Vagina (tissue), 2 donors: ENCODE measurements at regions not wholly inside any gene's neighbourhood (a gene's known extent, or its start where the extent isn't known, plus 50 kb on each side); places are given as distances from the start of the nearest gene placed in this dataset.

Experiments used
- DNase-seq, 2 donors: peaks; one replicate each; pipeline ENCODE4 v3.0.0-alpha.2; 2017; ENCODE audit errors: extremely low spot score in 2 of 2
- H3K27ac ChIP-seq: fragments of 200-600 bp; sonication (generic); one replicate; pipeline ENCODE4 v1.5.1; 2019
- H3K27me3 ChIP-seq: fragments of 200-600 bp; sonication (generic); one replicate; pipeline ENCODE4 v1.5.1; 2019
- H3K36me3 ChIP-seq, 2 donors: fragments of 200-600 bp; sonication (generic); one replicate each; pipeline ENCODE4 v1.5.1; 2017 to 2019
- H3K4me1 ChIP-seq: fragments of 200-600 bp; sonication (generic); one replicate; pipeline ENCODE4 v1.5.1; 2019
- H3K4me3 ChIP-seq, 2 donors: fragments of 200-600 bp; sonication (generic); 1 replicate in 1 of 2; 2 replicates in 1 of 2; pipeline ENCODE4 v1.5.1; 2016 to 2019
- H3K9me3 ChIP-seq: fragments of 200-600 bp; sonication (generic); one replicate; pipeline ENCODE4 v1.5.1; 2019
- CTCF ChIP-seq, 3 experiments: fragments of 450-650 bp in 2 of 3; fragments of 200-600 bp in 1 of 3; sonication (generic) in 1 of 3; IDR thresholded peaks; one replicate each; pipeline ENCODE4 v1.5.1; 2017 to 2019; ENCODE audit warnings: antibody characterized with exemption in 3 of 3, mild to moderate bottlenecking in 2 of 3, moderate library complexity in 2 of 3
- POLR2A ChIP-seq, 2 donors: fragments of 450-650 bp; IDR thresholded peaks; one replicate each; pipeline ENCODE4 v1.6.1; 2017; ENCODE audit warnings: antibody characterized with exemption in 2 of 2, mild to moderate bottlenecking in 2 of 2, moderate library complexity in 2 of 2
- POLR2AphosphoS5 ChIP-seq, 2 donors: sonication (generic); formaldehyde crosslinking; IDR thresholded peaks; one replicate each; pipeline ENCODE4 v1.9.0; 2017; ENCODE audit warnings: antibody characterized with exemption in 2 of 2, mild to moderate bottlenecking in 2 of 2, low read depth in 1 of 2; ENCODE audit not compliant: insufficient read depth in 1 of 2
- intact Hi-C: fragments of 100-400 bp; cut with DNase I; formaldehyde crosslinking; loops from one replicate; pipeline ENCODE4 v1.15.1; 2023

GRCh38 chr13:22455036-22455435 is 725.7 kb upstream of the SGCG start:
- intact Hi-C loops: no loop called here
- Histone ChIP-seq H3K27ac (no peak overlapping the region), H3K4me3 (no peak overlapping the region), H3K9me3 (no peaks in the 10 kb centered on the region), H3K27me3 (no peaks in the 10 kb centered on the region), H3K36me3 (no peaks in the 10 kb centered on the region), H3K4me1 (no peaks in the 10 kb centered on the region)
- no peak for DNase-seq
- TF ChIP-seq POLR2AphosphoS5 (IDR thresholded peaks at IDR 0.05; ENCODE audit: insufficient read depth in 1 of 2, low read depth in 1 of 2): no peak
- no peak for TF ChIP-seq POLR2A (IDR thresholded peaks at IDR 0.05)
- no peak for TF ChIP-seq CTCF (IDR thresholded peaks at IDR 0.05)

DNA sequence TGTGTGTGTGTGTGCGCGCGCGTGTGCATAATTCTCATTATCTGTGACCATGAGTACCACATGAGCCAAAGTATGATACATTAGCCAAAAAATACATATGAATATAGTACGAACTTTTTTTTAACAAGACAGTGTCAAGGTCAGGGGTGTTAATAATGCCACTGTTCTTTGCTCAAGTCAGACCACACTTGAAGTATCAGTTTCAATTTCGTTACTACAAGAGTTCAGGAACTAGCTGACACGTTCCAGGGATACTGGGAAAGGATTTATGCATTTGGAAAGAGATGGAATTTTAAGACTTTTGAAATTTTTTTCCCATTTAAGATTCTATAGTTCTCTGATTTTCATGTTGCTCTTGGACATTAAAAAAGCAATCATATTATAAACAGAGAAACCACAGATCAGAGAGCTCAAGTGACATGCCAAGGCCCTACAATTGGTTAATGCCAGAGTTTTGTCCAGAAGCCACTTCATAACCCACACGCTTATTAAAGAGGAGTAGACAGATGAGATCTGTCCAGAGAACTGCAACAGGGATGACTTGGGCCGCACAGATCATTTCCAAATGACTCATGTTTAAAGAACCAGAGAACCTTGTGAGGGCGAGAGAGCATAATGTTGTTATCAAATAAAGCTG is 718.8 kb upstream of the SGCG start:
- Histone ChIP-seq H3K9me3 (no peaks in the 10 kb centered on the region), H3K27ac (no peak overlapping the region), H3K4me3 (no peak overlapping the region), H3K27me3 (no peaks in the 10 kb centered on the region), H3K36me3 (no peaks in the 10 kb centered on the region), H3K4me1 (peaks cover 10% of the 10 kb centered on the region)
- DNase-seq: no peak
- intact Hi-C loops: no loop called here
- TF ChIP-seq POLR2A (IDR thresholded peaks at IDR 0.05) (no peak), POLR2AphosphoS5 (IDR thresholded peaks at IDR 0.05; ENCODE audit: insufficient read depth in 1 of 2, low read depth in 1 of 2) (peak in 1 of 2 donors; percentile 15), CTCF (IDR thresholded peaks at IDR 0.05) (no peak)

- intact Hi-C loops: no loop called here
- DNase-seq: no peak
- no peaks in the 10 kb centered on the region for H3K27me3 ChIP-seq
- no peak overlapping the region for H3K27ac ChIP-seq
- TF ChIP-seq POLR2A (IDR thresholded peaks at IDR 0.05) (no peak), CTCF (IDR thresholded peaks at IDR 0.05) (no peak), POLR2AphosphoS5 (IDR thresholded peaks at IDR 0.05; ENCODE audit: insufficient read depth in 1 of 2, low read depth in 1 of 2) (no peak)
- H3K4me3 ChIP-seq: no peak overlapping the region
- no peaks in the 10 kb centered on the region for H3K36me3 ChIP-seq
- no peaks in the 10 kb centered on the region for H3K9me3 ChIP-seq
- H3K4me1 ChIP-seq: peaks cover 10% of the 10 kb centered on the region
Measured at GRCh38 chr13:22463089-22463488, 717.7 kb upstream of the SGCG start.

GRCh38 chr13:22468045-22468444 is 712.7 kb upstream of the SGCG start:
- H3K4me1 ChIP-seq: peaks cover 10% of the 10 kb centered on the region
- no peaks in the 10 kb centered on the region for H3K9me3 ChIP-seq
- H3K27ac ChIP-seq: no peak overlapping the region
- H3K4me3 ChIP-seq: no peak overlapping the region
- no peak for TF ChIP-seq POLR2AphosphoS5 (IDR thresholded peaks at IDR 0.05; ENCODE audit: insufficient read depth in 1 of 2, low read depth in 1 of 2)
- no peak for TF ChIP-seq CTCF (IDR thresholded peaks at IDR 0.05)
- no peak for TF ChIP-seq POLR2A (IDR thresholded peaks at IDR 0.05)
- H3K27me3 ChIP-seq: no peaks in the 10 kb centered on the region
- DNase-seq: no peak
- H3K36me3 ChIP-seq: no peaks in the 10 kb centered on the region
- intact Hi-C loops: no loop called here

GRCh38 chr13:22468824-22469223 is 712.0 kb upstream of the SGCG start:
- Histone ChIP-seq H3K4me1 (peaks cover 10% of the 10 kb centered on the region), H3K4me3 (no peak overlapping the region), H3K36me3 (no peaks in the 10 kb centered on the region), H3K9me3 (no peaks in the 10 kb centered on the region), H3K27me3 (no peaks in the 10 kb centered on the region), H3K27ac (no peak overlapping the region)
- no peak for DNase-seq
- TF ChIP-seq POLR2A (IDR thresholded peaks at IDR 0.05) (no peak), CTCF (IDR thresholded peaks at IDR 0.05) (no peak), POLR2AphosphoS5 (IDR thresholded peaks at IDR 0.05; ENCODE audit: insufficient read depth in 1 of 2, low read depth in 1 of 2) (no peak)
- intact Hi-C loops: no loop called here
